Hematopoietic multipotent progenitor cell (in vitro differentiated cells): ENCODE measurements at regions not wholly inside any gene's neighbourhood (a gene's known extent, or its start where the extent isn't known, plus 50 kb on each side); places are given as distances from the start of the nearest gene placed in this dataset. TPM values are rescaled to one million over a fixed set of nuclear protein-coding genes. Genes with fewer than 3 reads are reported as not detected.

Experiments used
- DNase-seq, 3 donors: peaks; one replicate each; pipeline ENCODE4 v3.0.0-alpha.2; 2011 to 2015; ENCODE audit warnings: low read depth in 2 of 3, low spot score in 2 of 3
- small RNA-seq: library from RNA; depleted of rRNA; stranded (forward); fragments of <200 nt; gene quantifications from one replicate; pipeline ENCODE3, GENCODE V24; 2012

- DNase-seq = no peak
Observed at GRCh38 chr18:67568166-67568565, 51.6 kb upstream of the DSEL start.

Small RNA genes lying in the stretch of these regions (small RNA-seq; reads per million reads assigned to genes)
- gene AC067819.1 = not detected
